AG09319 (cell line): ENCODE measurements at regions not wholly inside any gene's neighbourhood (a gene's known extent, or its start where the extent isn't known, plus 50 kb on each side); places are given as distances from the start of the nearest gene placed in this dataset.

Experiments
- DNase-seq: peaks from one replicate; pipeline ENCODE4 v3.0.0-alpha.2; 2010; ENCODE audit warnings: low read depth; ENCODE audit errors: extremely low read depth
- CTCF ChIP-seq: IDR thresholded peaks from 2 replicates; pipeline ENCODE4 v1.5.1; 2011; ENCODE audit warnings: low read depth, mild to moderate bottlenecking, inconsistent platforms, low read length, moderate library complexity

- TF ChIP-seq CTCF, result no peak
- DNase-seq, result no peak
Observed at GRCh38 chr20:7346026-7346425, 578.5 kb downstream of the BMP2 start.

GRCh38 chr20:7346562-7346961, 579.1 kb downstream of the BMP2 start:
- no peak for DNase-seq
- TF ChIP-seq CTCF, result no peak

- no peak for DNase-seq
- TF ChIP-seq CTCF, result no peak
Observed at GRCh38 chr20:7347409-7347808, 579.9 kb downstream of the BMP2 start.

- DNase-seq, result no peak
- no peak for TF ChIP-seq CTCF
Observed at GRCh38 chr20:7348253-7348652, 580.8 kb downstream of the BMP2 start.

GRCh38 chr20:7352165-7352564, 584.7 kb downstream of the BMP2 start:
- DNase-seq, result no peak
- TF ChIP-seq CTCF, result no peak

GRCh38 chr20:7355051-7355450, 585.2 kb downstream of the HAO1 start:
- DNase-seq, result no peak
- TF ChIP-seq CTCF, result no peak

GRCh38 chr20:7358670-7359069, 581.6 kb downstream of the HAO1 start:
- peak; percentile 6 for TF ChIP-seq CTCF
- DNase-seq, result no peak
